ENCODE measurements at regions not wholly inside any gene's neighbourhood (a gene's known extent, or its start where the extent isn't known, plus 50 kb on each side); places are given as distances from the start of the nearest gene placed in this dataset.

- Histone ChIP-seq H3F3A (ENCODE audit: insufficient read depth, low read length, poor library complexity, severe bottlenecking) (no peaks in the 10 kb centered on the region), H3K9me2 (ENCODE audit: insufficient read depth, low read length) (no peaks in the 10 kb centered on the region), H3K9ac (ENCODE audit: low read length) (no peak overlapping the region), H3K4me3 (ENCODE audit: low read length) (no peak overlapping the region), H3K9me3 (ENCODE audit: low read length) (no peaks in the 10 kb centered on the region), H3K79me2 (replicated peaks; ENCODE audit: insufficient read depth, low read length) (no peaks in the 10 kb centered on the region), H3K36me3 (ENCODE audit: insufficient read depth, low read length) (no peaks in the 10 kb centered on the region), H3K27me3 (ENCODE audit: insufficient read depth, low read depth, low read length) (no peaks in the 10 kb centered on the region), H4K20me1 (ENCODE audit: insufficient read depth) (no peaks in the 10 kb centered on the region), H3K27ac (ENCODE audit: low read length) (no peak overlapping the region), H3K4me2 (ENCODE audit: low read length) (no peak overlapping the region), H2AFZ (ENCODE audit: low read depth, low read length) (no peak overlapping the region)
- no peak for TF ChIP-seq TAF1 (IDR thresholded peaks at IDR 0.05; ENCODE audit: low read depth)
- no peak for TF ChIP-seq EZH2 (IDR thresholded peaks at IDR 0.05; ENCODE audit: borderline replicate concordance, insufficient read depth, low read length, poor library complexity, severe bottlenecking)
- no peak for TF ChIP-seq EP300 (conservative IDR thresholded peaks at IDR 0.05; ENCODE audit: poor library complexity, severe bottlenecking)
- no peak for TF ChIP-seq RAD21 (conservative IDR thresholded peaks at IDR 0.05)
- TF ChIP-seq MXI1 (conservative IDR thresholded peaks at IDR 0.05; ENCODE audit: poor library complexity, severe bottlenecking) = no peak
- TF ChIP-seq SMC3 (conservative IDR thresholded peaks at IDR 0.05; ENCODE audit: poor library complexity) = no peak
- TF ChIP-seq POLR2AphosphoS5 (IDR thresholded peaks at IDR 0.05) = no peak
- TF ChIP-seq CTCF (IDR thresholded peaks at IDR 0.05; ENCODE audit: poor library complexity, severe bottlenecking) = no peak
- no peak for TF ChIP-seq REST (IDR thresholded peaks at IDR 0.05; ENCODE audit: borderline replicate concordance)
These were observed 84.1 kb upstream of the RGPD4 start for GRCh38 chr2:107742460-107743027.

GRCh38 chr2:107743274-107743673, 83.4 kb upstream of the RGPD4 start:
- no peak overlapping the region for H3K27ac ChIP-seq (ENCODE audit: low read length)
- no peaks in the 10 kb centered on the region for H3K9me3 ChIP-seq (ENCODE audit: low read length)
- H3K36me3 ChIP-seq (ENCODE audit: insufficient read depth, low read length) = no peaks in the 10 kb centered on the region
- no peak overlapping the region for H2AFZ ChIP-seq (ENCODE audit: low read depth, low read length)
- no peaks in the 10 kb centered on the region for H3F3A ChIP-seq (ENCODE audit: insufficient read depth, low read length, poor library complexity, severe bottlenecking)
- no peaks in the 10 kb centered on the region for H3K79me2 ChIP-seq (replicated peaks; ENCODE audit: insufficient read depth, low read length)
- no peak overlapping the region for H3K9ac ChIP-seq (ENCODE audit: low read length)
- no peaks in the 10 kb centered on the region for H3K9me2 ChIP-seq (ENCODE audit: insufficient read depth, low read length)
- TF ChIP-seq MXI1 (conservative IDR thresholded peaks at IDR 0.05; ENCODE audit: poor library complexity, severe bottlenecking) (no peak), POLR2AphosphoS5 (IDR thresholded peaks at IDR 0.05) (no peak), REST (IDR thresholded peaks at IDR 0.05; ENCODE audit: borderline replicate concordance) (no peak), TAF1 (IDR thresholded peaks at IDR 0.05; ENCODE audit: low read depth) (no peak), EZH2 (IDR thresholded peaks at IDR 0.05; ENCODE audit: borderline replicate concordance, insufficient read depth, low read length, poor library complexity, severe bottlenecking) (no peak), SMC3 (conservative IDR thresholded peaks at IDR 0.05; ENCODE audit: poor library complexity) (no peak), CTCF (IDR thresholded peaks at IDR 0.05; ENCODE audit: poor library complexity, severe bottlenecking) (no peak), RAD21 (conservative IDR thresholded peaks at IDR 0.05) (no peak), EP300 (conservative IDR thresholded peaks at IDR 0.05; ENCODE audit: poor library complexity, severe bottlenecking) (no peak)
- no peak overlapping the region for H3K4me2 ChIP-seq (ENCODE audit: low read length)
- no peaks in the 10 kb centered on the region for H4K20me1 ChIP-seq (ENCODE audit: insufficient read depth)
- no peak overlapping the region for H3K4me3 ChIP-seq (ENCODE audit: low read length)
- no peaks in the 10 kb centered on the region for H3K27me3 ChIP-seq (ENCODE audit: insufficient read depth, low read depth, low read length)
